ENCODE measurements at regions not wholly inside any gene's neighbourhood (a gene's known extent, or its start where the extent isn't known, plus 50 kb on each side); places are given as distances from the start of the nearest gene placed in this dataset.

- DNase-seq: no peak
- H3K27me3 Mint-ChIP-seq: peaks cover 2% of the 10 kb centered on the region
- no peak overlapping the region for H3K4me3 Mint-ChIP-seq
These were observed 89.6 kb upstream of the LRRC55 start for GRCh38 chr11:57092028-57092698.

GRCh38 chr11:57094181-57094935 lies 87.4 kb upstream of the LRRC55 start:
- Mint-ChIP-seq H3K4me3 (no peak overlapping the region), H3K9me3 (no peaks in the 10 kb centered on the region), H3K27ac (no peak overlapping the region), H3K27me3 (peaks cover 2% of the 10 kb centered on the region), H3K4me1 (no peaks in the 10 kb centered on the region), H3K36me3 (ENCODE audit: low read depth) (no peaks in the 10 kb centered on the region)
- no peak for ATAC-seq
- no peak for DNase-seq

More at GRCh38 chr11:57092028-57092698, 89.6 kb upstream of the LRRC55 start:
- Mint-ChIP-seq H3K36me3 (ENCODE audit: low read depth) (no peaks in the 10 kb centered on the region), H3K4me1 (no peaks in the 10 kb centered on the region), H3K9me3 (no peaks in the 10 kb centered on the region), H3K27ac (no peak overlapping the region)
- ATAC-seq: no peak

GRCh38 chr11:57095417-57095816 lies 86.3 kb upstream of the LRRC55 start:
- Mint-ChIP-seq H3K36me3 (ENCODE audit: low read depth) (no peaks in the 10 kb centered on the region), H3K4me3 (no peak overlapping the region), H3K27ac (no peak overlapping the region), H3K9me3 (no peaks in the 10 kb centered on the region), H3K27me3 (peaks cover 2% of the 10 kb centered on the region), H3K4me1 (no peaks in the 10 kb centered on the region)
- DNase-seq (no peak), ATAC-seq (no peak)

GRCh38 chr11:57095896-57096295 lies 85.9 kb upstream of the LRRC55 start:
- Mint-ChIP-seq H3K4me3 (no peak overlapping the region), H3K27ac (no peak overlapping the region), H3K4me1 (no peaks in the 10 kb centered on the region), H3K36me3 (ENCODE audit: low read depth) (no peaks in the 10 kb centered on the region), H3K27me3 (peaks cover 2% of the 10 kb centered on the region), H3K9me3 (no peaks in the 10 kb centered on the region)
- ATAC-seq (no peak), DNase-seq (no peak)

GRCh38 chr11:57097149-57097548 lies 84.6 kb upstream of the LRRC55 start:
- ATAC-seq (no peak), DNase-seq (no peak)
- no peak overlapping the region for H3K4me3 Mint-ChIP-seq
- H3K27ac Mint-ChIP-seq: no peak overlapping the region
- no peaks in the 10 kb centered on the region for H3K36me3 Mint-ChIP-seq (ENCODE audit: low read depth)
- peaks cover 3% of the 10 kb centered on the region for H3K27me3 Mint-ChIP-seq
- H3K4me1 Mint-ChIP-seq: no peaks in the 10 kb centered on the region
- no peaks in the 10 kb centered on the region for H3K9me3 Mint-ChIP-seq

- ATAC-seq (no peak), DNase-seq (no peak)
- H3K27ac Mint-ChIP-seq: no peak overlapping the region
- H3K9me3 Mint-ChIP-seq: no peaks in the 10 kb centered on the region
- H3K27me3 Mint-ChIP-seq: peaks cover 2% of the 10 kb centered on the region
- H3K4me3 Mint-ChIP-seq: no peak overlapping the region
- H3K36me3 Mint-ChIP-seq (ENCODE audit: low read depth): no peaks in the 10 kb centered on the region
- H3K4me1 Mint-ChIP-seq: no peaks in the 10 kb centered on the region
These were observed 83.6 kb upstream of the LRRC55 start for GRCh38 chr11:57098191-57098590.

GRCh38 chr11:57100638-57101331 lies 81.0 kb upstream of the LRRC55 start:
- Mint-ChIP-seq H3K4me3 (no peak overlapping the region), H3K27ac (no peak overlapping the region), H3K4me1 (no peaks in the 10 kb centered on the region), H3K36me3 (ENCODE audit: low read depth) (no peaks in the 10 kb centered on the region), H3K9me3 (no peaks in the 10 kb centered on the region), H3K27me3 (peaks cover 2% of the 10 kb centered on the region)
- ATAC-seq (no peak), DNase-seq (no peak)

GRCh38 chr11:57103899-57104605 lies 77.7 kb upstream of the LRRC55 start:
- DNase-seq: no peak
- H3K27ac Mint-ChIP-seq: no peak overlapping the region
- peaks cover 5% of the 10 kb centered on the region for H3K9me3 Mint-ChIP-seq
- no peak overlapping the region for H3K4me3 Mint-ChIP-seq
- H3K36me3 Mint-ChIP-seq (ENCODE audit: low read depth): no peaks in the 10 kb centered on the region
- H3K4me1 Mint-ChIP-seq: no peaks in the 10 kb centered on the region
- no peak for ATAC-seq
- peaks cover 2% of the 10 kb centered on the region for H3K27me3 Mint-ChIP-seq

- Mint-ChIP-seq H3K36me3 (ENCODE audit: low read depth) (no peaks in the 10 kb centered on the region), H3K4me3 (no peak overlapping the region), H3K9me3 (peaks cover 5% of the 10 kb centered on the region), H3K4me1 (no peaks in the 10 kb centered on the region), H3K27me3 (no peaks in the 10 kb centered on the region), H3K27ac (no peak overlapping the region)
- DNase-seq: no peak
- ATAC-seq: no peak
These were observed 72.4 kb upstream of the LRRC55 start for GRCh38 chr11:57109331-57109730.

GRCh38 chr11:57111619-57112018 lies 70.1 kb upstream of the LRRC55 start:
- Mint-ChIP-seq H3K36me3 (ENCODE audit: low read depth) (no peaks in the 10 kb centered on the region), H3K27ac (no peak overlapping the region), H3K4me3 (no peak overlapping the region), H3K9me3 (peaks cover 5% of the 10 kb centered on the region), H3K27me3 (no peaks in the 10 kb centered on the region), H3K4me1 (no peaks in the 10 kb centered on the region)
- no peak for ATAC-seq
- DNase-seq: no peak

GRCh38 chr11:57116654-57117053 lies 65.1 kb upstream of the LRRC55 start:
- Mint-ChIP-seq H3K4me1 (no peaks in the 10 kb centered on the region), H3K9me3 (no peaks in the 10 kb centered on the region), H3K36me3 (ENCODE audit: low read depth) (no peaks in the 10 kb centered on the region), H3K27me3 (peaks cover 12% of the 10 kb centered on the region), H3K27ac (no peak overlapping the region), H3K4me3 (no peak overlapping the region)
- ATAC-seq (no peak), DNase-seq (peak; percentile 11)

GRCh38 chr11:57120192-57120965 lies 61.4 kb upstream of the LRRC55 start:
- H3K4me3 Mint-ChIP-seq: no peak overlapping the region
- H3K36me3 Mint-ChIP-seq (ENCODE audit: low read depth): no peaks in the 10 kb centered on the region
- ATAC-seq: no peak
- no peaks in the 10 kb centered on the region for H3K4me1 Mint-ChIP-seq
- H3K9me3 Mint-ChIP-seq: no peaks in the 10 kb centered on the region
- no peak overlapping the region for H3K27ac Mint-ChIP-seq
- H3K27me3 Mint-ChIP-seq: peaks cover 27% of the 10 kb centered on the region
- no peak for DNase-seq

GRCh38 chr11:57121996-57122395 lies 59.8 kb upstream of the LRRC55 start:
- H3K4me1 Mint-ChIP-seq: no peaks in the 10 kb centered on the region
- no peak overlapping the region for H3K4me3 Mint-ChIP-seq
- H3K27me3 Mint-ChIP-seq: peaks cover 34% of the 10 kb centered on the region
- DNase-seq (no peak), ATAC-seq (no peak)
- H3K27ac Mint-ChIP-seq: no peak overlapping the region
- no peaks in the 10 kb centered on the region for H3K9me3 Mint-ChIP-seq
- H3K36me3 Mint-ChIP-seq (ENCODE audit: low read depth): no peaks in the 10 kb centered on the region

- no peak overlapping the region for H3K27ac Mint-ChIP-seq
- ATAC-seq (no peak), DNase-seq (no peak)
- no peaks in the 10 kb centered on the region for H3K9me3 Mint-ChIP-seq
- no peak overlapping the region for H3K4me3 Mint-ChIP-seq
- H3K27me3 Mint-ChIP-seq: peaks cover 30% of the 10 kb centered on the region
- no peaks in the 10 kb centered on the region for H3K36me3 Mint-ChIP-seq (ENCODE audit: low read depth)
- H3K4me1 Mint-ChIP-seq: no peaks in the 10 kb centered on the region
These were observed 58.2 kb upstream of the LRRC55 start for GRCh38 chr11:57123590-57123989.
